ENCODE measurements at regions not wholly inside any gene's neighbourhood (a gene's known extent, or its start where the extent isn't known, plus 50 kb on each side); places are given as distances from the start of the nearest gene placed in this dataset.

DNA sequence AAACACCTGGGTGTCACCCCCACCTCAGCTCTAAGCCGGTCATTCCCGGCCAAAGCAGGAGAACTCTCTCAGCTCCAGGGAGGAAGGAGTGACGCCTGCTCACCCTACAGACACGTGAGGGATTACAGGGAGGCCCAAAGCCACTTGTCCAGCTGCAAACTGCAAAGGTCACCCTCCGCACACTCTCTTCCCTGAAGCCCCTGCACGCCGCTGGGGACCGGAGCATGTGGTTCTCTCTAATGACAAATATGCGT lies 108.0 kb upstream of the ID2 start:
- DNase-seq (ENCODE audit: low spot score): no peak

DNA sequence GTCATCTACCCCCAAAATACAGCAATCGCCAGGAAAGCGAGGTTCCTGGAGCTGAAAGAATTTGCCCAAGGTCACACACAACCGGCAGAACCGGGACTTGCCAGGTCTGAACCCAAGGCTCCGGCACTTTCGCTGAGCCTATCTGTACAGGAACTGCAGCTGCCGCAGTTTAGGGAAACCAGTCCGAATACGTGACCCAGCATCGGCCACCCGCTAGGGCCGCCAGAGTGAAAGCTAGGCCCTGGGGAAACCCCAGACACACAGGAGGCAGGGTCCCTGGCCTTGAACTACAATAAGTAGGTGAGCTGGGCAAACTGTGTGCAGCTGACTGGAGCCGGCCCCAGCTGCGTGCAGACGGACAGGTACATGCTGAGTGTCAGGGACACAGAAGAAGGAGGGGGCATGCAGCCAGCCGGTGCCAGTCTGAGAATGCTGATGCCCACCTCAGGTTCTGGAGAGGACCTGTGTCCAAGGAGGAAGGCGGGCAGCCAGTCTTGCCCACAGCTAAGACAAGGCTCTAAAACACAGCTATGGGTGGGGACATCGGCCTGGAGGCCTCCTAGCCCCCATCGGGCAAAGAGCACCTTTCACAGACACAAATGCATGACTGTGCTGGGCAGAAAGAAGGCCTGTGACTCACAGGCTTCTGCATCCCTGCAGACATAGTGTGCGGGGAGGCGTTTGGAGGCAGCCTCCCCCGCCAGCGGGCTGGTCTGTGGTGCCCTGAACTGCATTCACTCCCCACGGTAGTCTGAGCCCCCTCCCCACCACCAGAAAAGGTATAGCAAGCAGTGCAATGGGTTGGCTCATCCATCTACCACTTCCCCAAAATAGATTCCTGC lies 107.4 kb upstream of the ID2 start:
- DNase-seq (ENCODE audit: low spot score): peak; percentile 45

DNA sequence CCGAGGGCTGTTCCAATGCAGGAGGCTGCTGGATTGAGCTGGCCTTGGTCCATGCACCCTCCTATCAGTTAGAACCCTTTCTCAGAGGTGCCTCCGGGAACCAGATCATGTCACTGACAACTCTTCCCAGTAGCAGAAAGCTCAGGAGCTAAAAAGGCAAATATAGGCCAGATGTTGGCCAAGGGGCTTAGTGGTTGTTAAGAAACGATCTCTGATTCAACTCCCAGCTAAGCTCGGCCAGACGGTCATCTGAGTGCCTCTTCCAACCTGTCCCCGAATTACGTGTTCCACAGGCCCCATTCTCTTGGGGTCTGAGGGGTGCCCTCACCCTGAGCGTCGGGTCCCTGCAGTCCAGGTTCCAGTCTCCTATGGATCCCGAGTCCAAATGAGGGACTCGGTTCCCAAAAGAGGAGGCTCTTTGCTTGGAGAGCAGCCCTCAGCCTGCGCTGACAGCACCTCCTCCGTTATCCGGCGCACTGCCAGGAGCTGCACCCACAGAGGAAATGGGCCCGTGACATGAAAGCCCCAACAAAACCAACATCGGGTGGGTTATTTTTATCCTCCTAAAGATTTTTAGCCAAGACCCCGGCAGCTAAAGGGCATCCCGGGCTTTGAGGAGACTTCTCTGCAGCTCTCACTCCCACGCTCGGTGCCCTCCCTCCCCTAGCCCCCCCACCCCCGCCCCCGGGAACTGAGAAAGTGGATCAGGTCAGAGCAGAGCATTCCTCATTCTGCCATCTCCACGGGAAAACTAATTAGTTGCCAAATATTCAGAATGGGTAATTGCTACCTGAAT lies 106.6 kb upstream of the ID2 start:
- peak; percentile 36 for DNase-seq (ENCODE audit: low spot score)

DNA sequence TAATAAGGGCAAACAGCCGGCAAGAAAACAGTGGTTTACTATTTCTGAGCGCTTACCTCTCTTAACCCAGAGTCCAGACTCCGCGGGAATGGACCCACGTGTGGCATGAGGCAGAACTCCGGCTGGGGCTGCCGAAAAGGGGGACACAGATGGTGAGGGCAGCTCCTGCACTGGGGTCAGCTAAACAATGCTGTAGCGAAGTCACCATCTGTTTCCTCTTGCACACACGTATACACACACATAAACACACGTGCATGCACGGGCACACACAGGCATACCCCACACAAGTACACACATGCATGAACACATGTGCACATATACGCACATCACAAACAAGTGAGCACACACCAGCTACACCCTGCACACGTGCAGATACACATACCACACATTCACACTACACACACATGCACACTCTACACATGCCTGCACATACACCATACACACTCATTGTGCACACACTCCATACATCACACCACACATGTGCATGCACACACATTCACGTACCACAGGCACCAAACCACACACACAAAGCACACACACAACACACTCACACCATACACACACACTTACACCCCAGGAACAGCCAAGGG lies 105.9 kb upstream of the ID2 start:
- peak; percentile 39 for DNase-seq (ENCODE audit: low spot score)

DNA sequence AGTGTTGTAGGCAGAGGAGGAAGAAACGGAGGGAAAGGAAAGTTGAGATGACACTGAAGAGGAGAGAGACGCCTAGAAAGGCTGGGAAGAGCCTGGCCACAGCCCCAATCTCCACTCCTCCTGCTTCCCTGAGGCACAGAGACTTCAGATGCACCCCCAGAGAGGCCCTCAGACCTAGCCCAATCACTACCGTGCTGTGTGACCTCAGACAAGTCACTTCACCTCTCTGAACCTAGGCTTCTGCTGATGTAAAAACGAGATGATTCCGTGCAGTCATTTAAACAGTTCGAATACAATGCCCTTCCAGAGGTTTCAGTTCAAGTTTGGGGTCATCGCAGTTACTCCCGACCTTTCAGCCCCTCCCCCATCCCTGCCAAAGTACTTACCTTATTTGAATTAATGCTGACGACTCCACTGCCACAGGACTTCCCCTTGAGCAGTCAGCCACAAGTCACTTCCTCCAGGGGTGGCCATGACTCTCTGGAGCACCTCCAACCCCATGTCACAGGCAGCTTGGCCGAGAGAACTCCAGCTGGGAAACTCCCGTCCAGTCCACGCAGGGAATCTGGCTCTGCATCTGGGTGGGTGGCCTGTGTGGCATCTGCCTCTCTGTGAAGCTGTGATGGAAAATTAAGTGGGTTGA lies 105.2 kb upstream of the ID2 start:
- DNase-seq (ENCODE audit: low spot score): peak; percentile 42

DNA sequence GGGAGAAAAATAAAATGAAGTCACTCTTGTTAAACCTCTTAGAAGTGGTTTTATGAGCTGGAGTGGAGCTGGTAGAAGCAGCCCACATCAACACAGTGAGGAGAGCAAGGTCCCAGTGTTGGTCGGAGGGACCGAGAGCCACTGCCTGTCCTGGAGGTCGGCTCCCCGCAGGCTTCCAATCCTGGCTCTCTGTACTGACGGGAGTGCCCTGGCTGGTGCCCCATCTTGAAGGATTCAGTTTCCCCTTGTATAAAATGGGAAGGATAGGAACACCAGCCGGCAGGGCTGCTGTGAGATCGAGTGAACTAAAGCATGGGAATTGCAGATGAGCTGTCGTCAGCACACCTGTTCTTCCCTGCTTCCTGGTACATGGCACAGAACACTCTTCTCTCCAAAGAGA lies 104.3 kb upstream of the ID2 start:
- peak; percentile 23 for DNase-seq (ENCODE audit: low spot score)

DNA sequence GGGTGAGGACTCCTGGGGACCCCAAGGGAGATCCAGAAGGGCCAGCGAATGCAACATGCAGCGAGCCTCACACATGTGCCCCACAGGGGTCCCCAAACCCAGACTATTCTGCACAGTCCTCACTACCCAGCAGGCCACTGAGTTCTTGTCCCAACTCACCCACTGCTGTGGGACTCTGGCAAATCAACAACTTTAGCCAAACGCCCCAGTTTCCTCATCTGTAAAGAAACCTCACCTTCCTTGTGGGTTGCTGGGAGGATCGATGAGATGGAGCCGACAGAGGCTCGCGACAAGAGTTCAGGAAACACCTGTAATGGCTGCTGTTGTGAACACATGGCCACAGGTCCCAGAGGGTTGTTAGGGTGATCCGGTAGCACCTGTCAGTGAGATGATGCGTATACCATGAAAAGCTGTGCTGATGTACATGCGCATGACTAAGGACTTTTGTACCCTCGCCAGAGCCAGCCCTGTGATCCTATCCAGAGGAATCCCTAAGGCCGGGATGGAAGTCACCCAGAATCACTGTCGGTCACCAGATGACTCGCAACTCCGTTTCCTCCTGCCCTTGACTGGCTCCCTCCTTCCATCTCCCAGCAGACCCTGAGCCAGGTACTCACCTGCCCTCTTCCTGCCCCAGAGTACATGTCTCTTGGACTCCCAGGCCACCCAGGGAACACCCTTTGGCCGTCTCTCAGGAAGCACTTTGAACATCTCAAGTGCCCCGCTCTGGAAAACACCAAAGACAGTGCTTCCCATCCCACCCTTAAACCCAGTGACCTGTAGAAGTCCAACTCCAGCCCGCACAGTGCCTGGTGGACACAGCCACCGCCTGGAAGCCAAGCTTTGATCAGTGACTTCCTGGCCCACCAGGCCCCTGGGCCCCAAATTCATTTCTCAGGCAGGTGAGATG lies 103.3 kb upstream of the ID2 start:
- DNase-seq (ENCODE audit: low spot score): peak; percentile 31

DNA sequence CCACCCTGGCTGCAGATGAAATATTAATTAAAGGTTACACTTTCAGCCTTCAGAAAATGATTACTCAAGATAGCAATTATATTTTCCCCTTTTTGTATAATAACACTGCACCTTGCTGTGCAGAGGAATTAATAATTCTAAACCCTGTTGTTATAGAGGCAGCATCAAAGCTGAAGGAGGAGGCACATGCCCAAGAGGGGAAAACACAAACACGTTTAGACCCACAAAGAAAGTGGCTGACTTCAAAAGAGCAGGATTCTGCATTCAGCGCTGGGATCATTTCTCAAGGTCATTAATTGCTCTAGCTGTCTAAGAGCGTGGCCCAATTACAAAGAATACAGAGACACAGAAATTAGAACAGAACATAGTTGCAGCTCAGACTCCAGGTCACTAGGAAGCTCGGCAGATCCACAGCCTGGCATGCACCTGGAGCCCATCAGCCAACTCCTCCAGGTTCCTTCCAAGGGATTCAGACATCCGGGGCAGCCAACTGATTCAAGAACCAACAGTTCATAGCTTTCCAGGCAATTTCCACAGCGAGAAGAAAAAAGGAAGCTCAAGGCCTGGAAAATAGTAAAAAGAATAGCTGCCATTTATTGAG lies 102.3 kb upstream of the ID2 start:
- DNase-seq (ENCODE audit: low spot score): no peak

DNA sequence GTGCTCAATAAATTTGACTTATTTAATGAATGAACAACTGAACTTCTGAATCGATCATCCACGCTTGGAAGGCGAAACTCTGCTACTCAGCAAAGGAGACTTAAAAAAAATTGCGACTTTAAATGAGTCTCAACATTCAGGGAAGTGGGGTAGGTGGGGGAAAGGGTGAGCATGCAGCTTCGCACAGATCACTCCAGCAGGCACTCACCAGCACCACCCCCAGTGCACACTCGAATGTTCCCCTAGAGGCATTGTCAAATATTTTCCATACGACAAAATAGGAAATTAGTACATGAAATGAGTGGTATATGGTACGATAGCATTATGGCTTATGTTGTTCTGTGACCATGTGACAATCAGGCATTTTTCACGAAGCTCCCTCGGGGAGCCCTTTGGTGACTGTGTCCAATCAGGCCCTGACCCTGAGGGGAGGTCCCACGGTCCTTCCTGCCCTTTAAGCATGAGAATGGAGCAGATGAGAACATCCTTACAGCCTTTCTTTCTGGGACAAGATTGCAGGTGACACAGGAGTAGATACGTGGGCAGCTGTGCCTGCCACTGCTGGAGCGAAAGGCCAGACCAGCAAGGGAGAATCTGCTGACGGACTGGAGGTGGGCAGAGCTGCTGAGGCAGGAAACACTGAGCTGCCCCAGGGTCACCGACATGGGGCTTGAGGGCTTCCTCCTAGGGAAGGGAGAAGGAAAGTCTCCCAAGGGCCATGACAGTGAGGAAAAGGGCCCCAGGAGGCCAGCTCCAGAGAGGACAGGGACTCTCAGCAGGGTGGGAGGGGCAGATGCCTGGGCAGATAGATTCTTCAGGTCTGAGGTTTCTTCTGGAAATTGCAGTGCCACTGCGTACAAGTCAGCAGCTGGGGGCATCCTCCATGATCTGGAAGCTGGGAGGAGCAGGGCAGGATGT lies 101.3 kb upstream of the ID2 start:
- DNase-seq (ENCODE audit: low spot score): peak; percentile 37

DNA sequence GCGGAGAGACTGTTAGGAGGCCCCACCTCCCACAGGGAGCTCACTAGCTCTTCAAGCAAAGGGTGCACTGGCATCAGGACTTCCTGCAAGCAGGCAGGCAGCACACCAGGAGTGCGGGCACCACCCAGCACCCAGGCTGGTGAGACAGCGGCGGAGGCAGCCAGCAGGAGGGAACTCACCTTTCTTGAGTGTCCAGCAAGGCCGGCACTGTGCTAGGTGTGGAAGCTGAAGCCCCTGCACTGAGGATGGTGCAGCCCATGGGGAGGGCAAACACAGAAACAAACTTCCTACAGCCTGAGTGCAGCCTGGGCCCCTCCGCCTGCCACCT lies 100.7 kb upstream of the ID2 start:
- DNase-seq (ENCODE audit: low spot score): no peak

DNA sequence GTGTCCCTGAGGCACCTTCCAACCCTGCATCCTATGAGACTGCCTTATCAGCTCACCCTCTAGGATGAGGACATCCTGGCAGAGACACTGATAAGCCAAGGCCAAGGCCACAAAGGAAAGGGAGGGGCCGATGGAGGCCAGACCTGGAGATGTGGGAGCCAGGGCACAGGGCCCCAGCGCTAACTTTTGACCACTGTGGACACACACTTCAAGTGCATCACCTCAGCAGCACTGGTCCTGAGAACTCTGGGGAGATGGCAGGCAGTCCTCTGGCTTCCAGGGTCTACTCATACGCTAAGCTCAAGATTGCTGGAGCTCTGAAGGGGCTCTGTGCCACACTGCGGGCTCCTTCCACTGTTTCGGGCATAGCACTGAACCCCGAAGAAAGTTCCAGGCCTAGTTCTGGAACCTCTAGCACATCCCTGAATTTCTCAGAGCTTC lies 100.2 kb upstream of the ID2 start:
- peak; percentile 29 for DNase-seq (ENCODE audit: low spot score)

DNA sequence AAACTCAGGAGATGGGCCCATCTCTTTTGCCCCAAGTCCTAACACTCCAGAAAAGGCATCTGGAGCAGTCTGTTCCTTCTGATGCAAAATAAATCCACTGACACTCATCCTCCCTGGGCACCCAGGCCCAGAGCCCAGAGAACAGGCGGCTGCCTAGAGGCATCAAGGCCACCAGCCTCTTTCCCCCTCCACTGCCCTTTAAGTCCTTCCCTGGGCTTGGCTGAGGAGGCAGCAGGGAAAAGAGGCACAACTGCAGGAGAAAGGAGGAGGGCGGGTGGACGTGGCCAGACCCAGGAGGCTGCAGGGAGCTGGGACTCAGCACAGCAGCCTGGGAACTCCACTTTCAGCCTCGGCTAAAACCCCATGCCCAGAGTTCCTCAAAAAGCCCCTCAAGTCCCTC lies 99.7 kb upstream of the ID2 start:
- DNase-seq (ENCODE audit: low spot score): peak; percentile 36

DNA sequence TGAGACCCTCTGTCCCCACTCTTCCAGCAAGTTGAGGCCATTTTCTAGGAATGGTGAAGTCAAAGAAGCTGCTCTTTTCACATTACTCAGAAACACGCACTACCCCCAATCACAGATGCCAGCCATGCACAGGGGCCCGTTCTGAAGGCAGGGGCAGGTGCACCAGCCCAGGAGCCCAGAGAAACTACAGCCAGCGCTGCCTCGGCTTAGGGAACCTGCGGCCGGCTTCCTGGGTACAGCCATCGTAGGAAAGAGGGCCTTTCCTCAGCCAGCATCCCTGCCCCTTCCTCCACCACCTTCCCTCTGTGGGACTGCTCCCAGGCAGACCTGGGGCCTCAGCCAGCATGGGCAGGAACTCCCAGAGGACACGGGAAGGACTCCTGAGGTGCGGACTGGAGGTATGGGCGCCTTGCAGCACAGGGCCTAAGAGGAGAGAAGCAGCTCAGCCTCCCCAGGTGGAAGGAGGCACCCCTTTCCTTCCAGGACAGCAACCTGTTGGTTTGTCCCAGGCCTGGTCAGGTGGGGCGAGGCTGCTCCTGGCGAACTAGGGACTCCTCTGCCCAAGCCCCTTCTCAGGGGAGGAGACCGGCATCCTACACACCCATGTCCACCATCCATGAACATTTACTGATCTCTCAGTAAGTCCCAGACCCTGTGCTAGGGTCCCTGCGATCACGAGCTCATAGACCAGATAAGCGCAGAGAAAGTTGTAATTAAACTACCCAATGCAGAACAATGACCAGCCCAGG lies 99.0 kb upstream of the ID2 start:
- DNase-seq (ENCODE audit: low spot score): peak; percentile 43

DNA sequence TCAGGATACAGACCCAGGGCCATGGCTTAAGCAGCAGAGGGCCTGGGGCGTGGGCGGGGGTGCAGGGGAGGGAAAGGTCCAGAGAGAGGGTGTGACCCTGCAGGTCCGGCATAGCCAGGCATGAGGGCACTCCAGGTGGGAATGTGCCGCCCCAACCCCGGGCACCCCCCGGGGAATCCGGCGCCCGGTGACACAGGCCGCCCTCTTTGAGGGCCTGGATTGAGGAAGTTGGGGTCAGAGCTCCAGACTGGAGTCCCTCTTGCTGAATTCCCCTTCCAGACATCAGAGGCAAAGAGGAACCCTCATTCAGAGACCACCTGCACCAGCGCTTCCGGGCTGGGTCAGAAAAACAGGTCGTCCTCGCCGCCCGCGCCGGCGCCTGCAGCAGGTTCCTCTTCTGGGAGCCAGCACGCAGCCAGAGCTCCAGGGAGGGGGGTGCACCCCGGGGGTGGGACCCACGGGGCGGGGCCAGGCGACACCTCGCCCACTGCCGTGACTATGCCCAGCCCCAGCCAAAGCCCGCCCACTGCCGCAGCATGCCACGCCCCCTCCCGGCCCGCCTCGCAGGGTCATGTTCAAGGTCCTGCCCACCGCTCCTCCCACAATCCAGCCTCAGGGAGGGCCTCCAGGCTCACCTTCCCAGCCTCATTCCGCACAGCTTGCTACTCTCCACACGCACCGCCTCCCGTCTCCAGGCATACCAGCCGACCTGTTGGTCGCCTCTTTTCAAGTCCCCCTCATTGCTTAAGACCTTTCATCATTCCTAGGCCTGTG lies 98.3 kb upstream of the ID2 start:
- DNase-seq (ENCODE audit: low spot score): peak; percentile 81

DNA sequence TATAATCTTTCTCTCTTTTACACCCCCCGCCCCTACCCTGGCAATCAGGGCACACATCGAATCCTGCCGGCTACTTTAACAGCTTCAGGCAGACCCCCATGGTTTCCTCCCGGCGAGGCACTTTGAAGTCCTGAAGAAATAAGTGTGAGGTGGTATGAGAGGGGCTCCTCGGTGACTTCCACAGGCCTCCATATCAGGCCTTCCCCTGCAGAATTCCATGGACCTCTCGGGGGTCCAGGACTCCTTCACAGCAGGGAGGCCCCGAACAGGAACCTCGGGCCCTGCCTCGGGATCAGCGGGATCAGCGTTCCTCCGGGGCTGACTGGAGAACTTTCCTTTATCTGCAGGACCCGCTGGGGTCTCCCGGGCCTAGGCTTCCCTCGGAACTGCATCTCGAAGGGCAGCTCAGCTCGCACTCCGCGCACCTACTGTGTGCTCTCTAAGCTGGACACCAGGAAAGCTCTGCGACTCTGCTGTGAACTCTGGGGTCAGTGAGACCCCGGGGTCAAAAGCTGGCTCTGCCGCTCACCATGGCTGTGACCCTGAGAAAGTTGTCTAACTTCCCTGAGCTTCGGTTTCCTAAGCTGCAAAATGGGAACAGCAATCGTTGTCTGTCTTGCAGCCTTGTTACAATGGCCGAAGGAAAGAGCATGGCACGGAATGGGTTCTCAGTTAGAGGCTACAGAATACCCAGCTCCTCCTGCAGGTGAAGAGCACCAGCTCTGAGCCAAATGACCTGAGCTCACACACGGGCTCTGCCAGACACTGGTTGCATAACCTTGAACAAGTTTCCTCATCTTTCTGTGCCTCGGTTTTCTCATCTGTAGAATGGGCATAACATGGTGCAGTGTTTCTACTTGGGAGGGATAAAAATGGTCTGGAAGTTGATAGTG lies 97.4 kb upstream of the ID2 start:
- DNase-seq (ENCODE audit: low spot score): peak; percentile 39

DNA sequence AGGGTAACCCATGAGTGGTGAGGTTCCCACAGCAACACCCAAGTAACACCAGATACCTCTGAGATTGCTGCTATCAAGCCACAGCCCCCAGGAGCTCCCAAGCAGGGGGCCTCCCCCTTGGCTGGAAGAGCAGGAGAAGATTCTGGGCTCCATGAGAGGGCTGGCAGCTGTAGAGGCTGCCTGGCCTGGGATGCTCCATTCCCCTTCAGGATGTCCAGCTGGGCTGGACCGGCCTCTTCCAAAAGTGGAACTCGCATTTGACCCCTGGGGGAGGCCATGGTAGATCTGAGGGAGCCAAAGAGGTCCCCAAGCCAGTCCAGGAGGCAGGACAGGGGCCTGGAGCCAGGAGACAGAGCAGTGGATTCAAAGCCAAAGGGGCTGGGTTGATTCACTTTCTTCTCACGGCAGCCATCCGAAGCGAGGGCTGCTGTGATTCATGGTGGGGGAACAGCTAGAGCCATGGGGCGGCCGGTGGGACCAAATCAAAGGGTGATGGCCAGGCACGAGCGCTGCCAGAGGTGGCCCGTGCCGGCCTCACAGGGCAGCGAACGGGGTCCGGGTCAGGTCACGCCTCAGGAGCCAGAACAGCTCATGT lies 95.3 kb upstream of the ID2 start:
- DNase-seq (ENCODE audit: low spot score): no peak

DNA sequence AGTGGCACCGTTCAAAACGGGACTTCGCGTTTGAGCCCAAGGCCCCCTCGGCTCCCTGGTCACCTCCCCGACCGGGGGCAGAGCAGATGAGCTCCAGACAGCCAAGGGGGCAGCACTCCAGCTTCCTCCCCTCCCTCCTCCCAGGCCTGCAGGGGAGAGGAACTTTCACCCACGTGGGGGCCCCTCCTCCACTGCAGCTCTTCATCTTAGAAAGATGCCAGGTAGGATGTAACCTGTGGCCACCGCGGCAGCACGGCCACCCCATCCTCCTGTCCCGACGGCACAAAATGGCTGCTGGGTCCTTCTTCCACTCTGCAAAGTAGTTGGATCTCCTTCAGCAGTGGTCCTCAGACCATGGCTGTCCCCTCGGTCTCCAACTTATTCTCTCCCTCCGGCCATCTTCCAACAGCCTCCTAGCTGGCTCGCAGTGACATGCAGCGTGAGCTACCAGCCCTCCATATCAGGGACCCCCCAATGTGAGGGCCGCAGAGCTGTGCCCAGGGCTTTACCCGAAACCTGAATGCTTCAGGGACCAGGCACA lies 94.5 kb upstream of the ID2 start:
- DNase-seq (ENCODE audit: low spot score): no peak
